HUES6 (cell line): ENCODE measurements at regions not wholly inside any gene's neighbourhood (a gene's known extent, or its start where the extent isn't known, plus 50 kb on each side); places are given as distances from the start of the nearest gene placed in this dataset.

Experiments used
- H3K27ac ChIP-seq: 2 replicates; pipeline ENCODE4 v1.7.0; 2013; ENCODE audit warnings: low read depth, mild to moderate bottlenecking, low read length, inconsistent platforms
- H3K27me3 ChIP-seq: 2 replicates; pipeline ENCODE4 v1.6.1; 2013; ENCODE audit warnings: low read length; ENCODE audit not compliant: control insufficient read depth, insufficient read depth
- H3K36me3 ChIP-seq: 2 replicates; pipeline ENCODE4 v1.6.1; 2013; ENCODE audit warnings: low read length; ENCODE audit not compliant: control insufficient read depth, insufficient read depth
- H3K4me1 ChIP-seq: 2 replicates; pipeline ENCODE4 v1.6.1; 2013; ENCODE audit warnings: low read length; ENCODE audit not compliant: control insufficient read depth, insufficient read depth
- H3K4me3 ChIP-seq: 2 replicates; pipeline ENCODE4 v1.5.1; 2013; ENCODE audit warnings: low read depth, low read length
- H3K9ac ChIP-seq: one replicate; pipeline ENCODE4 v1.6.1; 2013; ENCODE audit warnings: mild to moderate bottlenecking, low read length
- H3K9me3 ChIP-seq: 2 replicates; pipeline ENCODE4 v1.6.1; 2013; ENCODE audit warnings: low read depth, low read length; ENCODE audit not compliant: control insufficient read depth, insufficient read depth

DNA sequence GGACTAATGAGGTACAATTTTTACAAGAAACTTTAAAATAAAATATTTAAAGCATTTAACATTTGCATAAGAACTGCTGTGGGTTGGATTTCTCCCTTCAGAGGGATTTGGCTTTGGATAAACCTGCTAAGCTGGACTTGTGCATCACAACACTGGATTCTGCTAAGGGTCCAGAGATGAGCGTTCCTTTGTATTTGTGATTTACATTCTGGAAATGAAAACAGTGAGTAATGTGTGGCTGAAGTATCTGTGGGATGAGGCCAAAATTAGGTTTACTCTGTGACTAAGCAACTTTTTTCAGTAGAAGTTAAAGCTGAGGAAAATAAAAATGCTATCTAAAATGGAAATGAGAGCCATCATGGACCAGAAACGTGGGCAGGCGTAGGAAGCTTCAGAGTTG is 494.3 kb downstream of the EPM2A start:
- no peak overlapping the region for H3K4me3 ChIP-seq
- H3K9me3 ChIP-seq, result no peaks in the 10 kb centered on the region
- H3K4me1 ChIP-seq, result no peaks in the 10 kb centered on the region
- H3K27ac ChIP-seq, result no peak overlapping the region
- no peak overlapping the region for H3K9ac ChIP-seq
- no peaks in the 10 kb centered on the region for H3K27me3 ChIP-seq
- H3K36me3 ChIP-seq, result no peaks in the 10 kb centered on the region

DNA sequence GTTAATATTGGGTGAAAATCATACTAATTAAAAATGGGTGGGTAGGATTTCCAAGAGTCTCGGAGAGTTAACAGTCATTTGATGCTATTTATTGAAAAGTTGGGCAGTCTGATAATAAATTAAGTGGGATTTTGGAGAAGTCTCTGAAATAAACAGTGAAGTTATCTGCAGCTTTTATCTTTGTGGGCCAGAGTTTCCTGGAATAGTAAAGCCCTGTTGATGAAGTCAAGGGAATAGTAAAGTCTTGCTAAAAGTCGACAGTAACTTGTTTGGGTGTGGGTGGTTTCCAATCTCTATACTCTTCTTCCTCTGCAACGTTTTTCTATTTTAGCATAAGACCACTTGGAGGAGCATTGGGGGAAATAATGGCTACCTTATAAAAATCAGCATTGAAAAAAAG is 493.6 kb downstream of the EPM2A start:
- H3K9ac ChIP-seq, result no peak overlapping the region
- H3K36me3 ChIP-seq, result no peaks in the 10 kb centered on the region
- H3K9me3 ChIP-seq, result no peaks in the 10 kb centered on the region
- H3K4me1 ChIP-seq, result no peaks in the 10 kb centered on the region
- no peaks in the 10 kb centered on the region for H3K27me3 ChIP-seq
- no peak overlapping the region for H3K4me3 ChIP-seq
- no peak overlapping the region for H3K27ac ChIP-seq

DNA sequence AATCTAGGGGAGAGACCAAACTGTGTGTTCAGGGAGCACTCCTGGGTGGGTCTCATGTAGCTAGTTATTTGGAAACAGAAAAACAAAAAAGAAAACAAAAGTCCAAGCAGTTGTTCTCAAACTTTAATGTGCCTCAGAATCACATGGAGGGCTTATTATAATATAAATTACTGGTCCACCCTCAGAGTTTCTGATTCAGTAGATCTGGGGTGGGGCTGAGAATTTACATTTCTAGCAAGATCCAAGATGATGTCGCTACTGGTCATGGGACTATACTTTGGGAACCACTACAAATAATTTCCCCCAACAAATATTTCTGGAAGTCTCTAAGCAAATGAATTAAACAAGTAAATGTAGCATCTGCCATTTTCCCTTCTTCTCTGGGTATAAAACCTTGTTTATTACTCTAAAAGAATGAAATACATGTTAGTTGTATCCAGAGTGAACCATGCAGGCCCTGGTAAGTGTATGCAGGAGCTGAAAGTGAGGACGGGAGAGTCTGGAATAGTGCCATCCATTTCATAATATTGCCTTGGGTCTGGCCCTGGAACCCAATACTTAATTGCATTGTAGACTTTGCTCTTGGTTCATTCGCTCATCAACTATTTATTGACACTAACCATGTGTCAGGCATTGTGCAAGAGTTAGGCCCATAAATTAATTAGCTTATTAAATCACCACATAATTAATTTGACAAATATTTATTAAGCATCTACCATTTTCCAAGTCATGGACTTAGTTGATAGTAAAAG is 490.8 kb downstream of the EPM2A start:
- H3K4me1 ChIP-seq, result no peaks in the 10 kb centered on the region
- no peak overlapping the region for H3K27ac ChIP-seq
- no peak overlapping the region for H3K9ac ChIP-seq
- H3K9me3 ChIP-seq, result no peaks in the 10 kb centered on the region
- no peaks in the 10 kb centered on the region for H3K27me3 ChIP-seq
- no peaks in the 10 kb centered on the region for H3K36me3 ChIP-seq
- no peak overlapping the region for H3K4me3 ChIP-seq

DNA sequence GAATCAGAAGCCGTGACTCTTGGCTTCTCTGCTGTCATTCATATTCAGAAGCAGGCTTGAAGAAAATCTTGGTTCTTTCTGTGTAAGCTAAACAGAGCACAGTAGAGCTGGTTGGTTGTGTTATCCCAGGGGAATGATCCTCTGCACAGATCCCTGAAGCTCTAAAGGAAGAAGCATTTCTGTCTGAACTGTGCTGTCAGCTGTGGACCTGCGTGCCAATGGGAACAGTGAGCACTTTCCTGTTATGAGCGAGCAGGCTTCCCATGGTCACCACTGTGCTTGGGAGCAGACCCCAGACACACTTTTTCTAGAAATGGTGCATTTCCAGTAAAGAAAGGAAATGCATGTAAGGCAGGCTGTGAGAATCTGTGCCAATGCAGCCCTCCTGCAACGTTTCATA is 490.2 kb downstream of the EPM2A start:
- Histone ChIP-seq H3K27ac (no peak overlapping the region), H3K9me3 (no peaks in the 10 kb centered on the region), H3K27me3 (no peaks in the 10 kb centered on the region), H3K36me3 (no peaks in the 10 kb centered on the region), H3K4me3 (no peak overlapping the region), H3K9ac (no peak overlapping the region), H3K4me1 (no peaks in the 10 kb centered on the region)

DNA sequence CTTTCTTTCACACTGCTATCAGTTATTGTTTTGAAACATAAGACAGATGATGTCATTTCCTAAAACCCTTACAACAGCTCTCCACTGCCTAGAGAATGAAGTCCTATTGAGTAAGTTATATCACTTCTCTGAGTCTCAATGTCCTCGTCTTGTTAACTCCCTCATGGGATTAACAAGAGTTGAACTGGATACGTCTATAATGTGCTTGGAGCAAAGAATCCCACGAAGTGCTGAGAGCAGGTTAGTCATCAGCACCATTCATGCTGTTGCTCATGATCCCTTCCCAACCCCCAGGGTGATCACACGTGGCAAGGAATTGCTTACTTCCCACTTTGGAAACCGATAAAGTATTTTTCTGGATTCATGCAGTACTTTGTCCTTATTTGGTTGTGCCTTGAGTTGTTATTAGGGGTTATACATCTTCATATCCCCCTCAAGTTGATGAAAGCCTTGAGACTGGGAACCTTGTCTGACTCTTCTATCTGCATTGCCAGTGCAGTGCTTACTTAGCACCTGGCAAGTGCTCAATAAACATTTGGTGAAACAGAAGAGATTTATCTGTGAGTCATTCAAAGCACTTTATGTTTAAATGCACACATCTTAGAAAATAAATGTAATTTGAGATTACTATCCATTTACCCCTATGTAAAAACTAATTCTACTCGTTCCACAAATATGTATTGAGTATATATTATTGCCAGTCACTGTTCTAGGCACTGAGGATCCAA is 487.5 kb downstream of the EPM2A start:
- Histone ChIP-seq H3K9me3 (no peaks in the 10 kb centered on the region), H3K9ac (no peak overlapping the region), H3K27me3 (no peaks in the 10 kb centered on the region), H3K36me3 (no peaks in the 10 kb centered on the region), H3K4me3 (no peak overlapping the region), H3K4me1 (no peaks in the 10 kb centered on the region), H3K27ac (no peak overlapping the region)

DNA sequence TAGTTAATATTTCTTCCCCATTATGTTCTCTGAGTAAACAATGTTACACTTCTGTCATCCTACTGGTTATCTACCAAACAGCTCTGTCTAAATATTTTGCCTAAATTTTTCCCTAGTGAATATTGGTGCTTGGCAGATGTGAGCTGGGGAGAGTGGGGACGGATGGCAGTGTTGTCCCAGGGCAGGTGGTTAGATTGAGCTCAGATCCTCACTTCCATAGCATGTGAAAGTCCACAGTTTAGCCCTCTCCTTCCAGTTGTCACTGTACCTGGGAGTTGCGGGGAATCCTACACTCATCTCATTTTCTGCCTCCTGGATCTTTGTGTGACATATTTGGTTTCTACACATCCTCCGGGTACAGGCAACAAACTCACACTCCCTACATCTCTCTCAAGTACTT is 484.9 kb downstream of the EPM2A start:
- H3K27ac ChIP-seq, result no peak overlapping the region
- no peaks in the 10 kb centered on the region for H3K9me3 ChIP-seq
- no peaks in the 10 kb centered on the region for H3K4me1 ChIP-seq
- no peaks in the 10 kb centered on the region for H3K36me3 ChIP-seq
- no peak overlapping the region for H3K9ac ChIP-seq
- no peak overlapping the region for H3K4me3 ChIP-seq
- H3K27me3 ChIP-seq, result no peaks in the 10 kb centered on the region

DNA sequence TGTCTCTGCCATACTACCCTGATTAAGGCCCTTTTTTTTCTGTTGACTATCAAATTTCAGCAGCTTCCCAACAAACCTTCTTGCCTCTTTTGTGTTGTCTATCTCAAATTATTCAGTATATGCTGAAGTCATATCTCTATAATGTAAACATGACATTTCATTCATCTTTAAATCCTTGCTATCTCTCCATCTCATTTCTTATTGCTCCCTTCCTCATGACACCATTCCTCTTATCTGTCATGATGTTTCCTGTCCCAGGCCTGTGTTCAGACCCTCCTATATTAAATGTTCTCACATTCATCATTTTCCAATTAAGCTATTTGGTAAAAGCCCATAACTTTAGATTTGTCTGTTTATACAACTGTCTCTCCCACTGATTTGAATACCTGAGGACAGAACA is 482.6 kb downstream of the EPM2A start:
- Histone ChIP-seq H3K27me3 (no peaks in the 10 kb centered on the region), H3K36me3 (no peaks in the 10 kb centered on the region), H3K4me3 (no peak overlapping the region), H3K9ac (no peak overlapping the region), H3K27ac (no peak overlapping the region), H3K4me1 (no peaks in the 10 kb centered on the region), H3K9me3 (no peaks in the 10 kb centered on the region)

DNA sequence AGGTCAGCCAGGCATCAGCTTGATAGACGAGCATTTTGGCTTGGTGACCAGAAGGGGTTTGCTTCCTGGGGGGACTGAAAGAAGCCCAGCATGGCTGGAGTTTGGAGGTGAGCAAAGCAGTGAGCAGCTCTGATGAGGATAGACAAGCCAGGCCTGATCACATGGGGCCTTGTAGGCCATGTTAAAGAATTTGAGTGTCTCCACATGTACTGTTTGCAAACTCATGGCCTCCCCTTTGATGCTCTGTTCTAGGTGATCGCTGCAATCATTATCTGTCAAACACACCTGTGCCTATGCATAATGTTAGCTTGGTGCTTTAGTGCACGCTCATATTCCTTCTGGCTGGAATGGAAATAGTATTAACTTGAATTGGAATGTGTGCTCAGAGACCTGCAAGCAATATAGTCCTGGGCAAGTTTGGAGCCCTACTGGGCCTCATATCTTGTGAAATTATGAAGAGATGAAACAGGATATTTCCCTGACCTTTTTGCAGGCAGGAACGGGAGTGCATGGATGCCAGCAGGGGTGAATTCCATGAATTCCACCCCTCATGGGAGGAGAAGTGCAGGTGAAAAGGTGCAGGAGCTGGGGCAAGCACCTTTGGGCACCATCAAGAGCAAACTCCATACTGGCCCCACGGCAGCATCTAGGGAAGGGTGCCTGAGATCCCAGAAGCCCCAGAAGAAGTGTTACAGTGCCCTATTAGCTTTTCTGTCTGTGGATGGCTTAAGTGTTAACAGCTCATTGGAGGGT is 480.5 kb downstream of the EPM2A start:
- no peaks in the 10 kb centered on the region for H3K36me3 ChIP-seq
- H3K4me3 ChIP-seq, result no peak overlapping the region
- H3K27ac ChIP-seq, result no peak overlapping the region
- H3K9me3 ChIP-seq, result no peaks in the 10 kb centered on the region
- H3K9ac ChIP-seq, result no peak overlapping the region
- no peaks in the 10 kb centered on the region for H3K4me1 ChIP-seq
- no peaks in the 10 kb centered on the region for H3K27me3 ChIP-seq

DNA sequence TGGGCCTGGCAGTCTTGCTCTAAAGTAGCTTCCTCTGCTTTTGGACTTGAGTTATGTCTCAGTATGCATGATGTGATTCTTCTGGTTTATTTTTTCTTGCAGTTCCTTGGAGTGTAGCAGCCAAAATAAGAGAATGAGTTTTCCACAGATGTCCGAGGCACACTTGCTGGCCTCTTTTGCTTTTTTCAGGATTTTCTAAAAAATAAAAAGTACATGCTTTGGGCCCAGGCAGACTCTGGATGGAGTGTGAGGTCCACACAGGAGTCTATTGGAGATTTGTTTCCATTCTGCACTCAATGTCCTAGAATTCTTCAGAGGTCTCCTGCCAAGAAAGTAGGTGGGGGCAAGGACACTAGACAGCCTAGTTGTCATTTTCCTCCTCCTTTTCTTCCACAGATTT is 477.6 kb downstream of the EPM2A start:
- no peak overlapping the region for H3K4me3 ChIP-seq
- no peaks in the 10 kb centered on the region for H3K9me3 ChIP-seq
- H3K36me3 ChIP-seq, result no peaks in the 10 kb centered on the region
- no peak overlapping the region for H3K27ac ChIP-seq
- H3K4me1 ChIP-seq, result no peaks in the 10 kb centered on the region
- no peaks in the 10 kb centered on the region for H3K27me3 ChIP-seq
- H3K9ac ChIP-seq, result no peak overlapping the region

DNA sequence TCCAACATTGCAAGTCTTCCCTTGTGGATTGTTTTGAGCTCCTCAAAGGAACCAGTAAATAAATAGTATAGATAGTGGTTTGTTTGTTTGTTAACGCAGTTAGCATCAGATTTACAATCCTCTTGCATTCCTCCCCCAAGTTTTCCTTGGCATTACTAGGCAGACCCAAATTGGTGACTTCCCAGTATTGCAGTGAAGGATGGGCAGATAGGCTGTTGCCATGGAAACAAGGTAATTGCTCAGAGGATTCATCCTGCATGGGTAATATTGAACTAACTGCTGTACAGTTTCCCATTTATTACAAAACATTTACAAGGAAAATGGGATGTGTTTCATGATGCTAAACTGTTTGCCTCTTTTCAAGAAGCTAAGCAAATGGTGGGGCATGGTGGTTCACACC is 477.2 kb downstream of the EPM2A start:
- Histone ChIP-seq H3K27me3 (no peaks in the 10 kb centered on the region), H3K36me3 (no peaks in the 10 kb centered on the region), H3K9me3 (no peaks in the 10 kb centered on the region), H3K4me3 (no peak overlapping the region), H3K27ac (no peak overlapping the region), H3K4me1 (no peaks in the 10 kb centered on the region), H3K9ac (no peak overlapping the region)
